Hindlimb muscle (tissue), 1 donor: ENCODE measurements at regions not wholly inside any gene's neighbourhood (a gene's known extent, or its start where the extent isn't known, plus 50 kb on each side); places are given as distances from the start of the nearest gene placed in this dataset.
"Not testable (repeated sequence)": the region's sequence is repeated elsewhere in the genome, so short reads cannot be mapped to it uniquely, and the experiment has no call there.

ENCODE experiments used
- DNase-seq: peaks from one replicate; pipeline ENCODE4 v3.0.0-alpha.2; 2013

GRCh38 chr4:138790706-138791340, 224.8 kb upstream of the NOCT start:
- no peak for DNase-seq

GRCh38 chr4:138789796-138790195, 225.8 kb upstream of the NOCT start:
- no peak for DNase-seq

GRCh38 chr4:138788857-138789256, 226.7 kb upstream of the NOCT start:
- DNase-seq, result no peak

- DNase-seq, result no peak
Observed at GRCh38 chr4:138788267-138788790, 227.3 kb upstream of the NOCT start.

- not testable (repeated sequence) for DNase-seq
Observed at GRCh38 chr4:138779761-138780160, 235.8 kb upstream of the NOCT start.

GRCh38 chr4:138775890-138776289, 239.7 kb upstream of the NOCT start:
- peak; percentile 43 for DNase-seq

GRCh38 chr4:138775489-138775888, 240.1 kb upstream of the NOCT start:
- peak; percentile 22 for DNase-seq

GRCh38 chr4:138774940-138775339, 240.6 kb upstream of the NOCT start:
- DNase-seq, result peak; percentile 27

- DNase-seq, result not testable (repeated sequence)
Observed at GRCh38 chr4:138774125-138774524, 241.5 kb upstream of the NOCT start.

GRCh38 chr4:138773321-138773720, 242.3 kb upstream of the NOCT start:
- DNase-seq, result no peak

GRCh38 chr4:138772366-138772765, 243.2 kb upstream of the NOCT start:
- DNase-seq, result no peak

GRCh38 chr4:138770818-138771217, 244.8 kb upstream of the NOCT start:
- no peak for DNase-seq

GRCh38 chr4:138766332-138766731, 249.2 kb upstream of the NOCT start:
- DNase-seq, result no peak

- no peak for DNase-seq
Observed at GRCh38 chr4:138765442-138765841, 250.1 kb upstream of the NOCT start.

GRCh38 chr4:138761638-138762220, 253.9 kb upstream of the NOCT start:
- DNase-seq, result no peak

GRCh38 chr4:138759554-138759902, 256.1 kb upstream of the NOCT start:
- no peak for DNase-seq

GRCh38 chr4:138758876-138759553, 256.6 kb upstream of the NOCT start:
- no peak for DNase-seq

GRCh38 chr4:138758196-138758595, 257.4 kb upstream of the NOCT start:
- DNase-seq, result no peak

- no peak for DNase-seq
Observed at GRCh38 chr4:138757432-138757831, 258.1 kb upstream of the NOCT start.

GRCh38 chr4:138756519-138756918, 259.1 kb upstream of the NOCT start:
- DNase-seq, result no peak

GRCh38 chr4:138751309-138751708, 264.3 kb upstream of the NOCT start:
- DNase-seq, result no peak

- DNase-seq, result no peak
Observed at GRCh38 chr4:138749303-138749702, 266.3 kb upstream of the NOCT start.

- DNase-seq, result no peak
Observed at GRCh38 chr4:138741766-138742377, 273.7 kb upstream of the NOCT start.
